ENCODE measurements at regions not wholly inside any gene's neighbourhood (a gene's known extent, or its start where the extent isn't known, plus 50 kb on each side); places are given as distances from the start of the nearest gene placed in this dataset.

- H3K27ac ChIP-seq (replicated peaks; ENCODE audit: low read length), result no peak overlapping the region
- no peak overlapping the region for H2BK120ac ChIP-seq (ENCODE audit: low read depth, low read length)
- no peak overlapping the region for H3K23ac ChIP-seq (ENCODE audit: low read depth, low read length, poor library complexity)
- H2BK12ac ChIP-seq (ENCODE audit: low read length), result no peak overlapping the region
- no peaks in the 10 kb centered on the region for H3K36me3 ChIP-seq (replicated peaks in 1 of 2; ENCODE audit: control insufficient read depth in 2 of 2, insufficient read depth in 2 of 2, low read length in 2 of 2)
- no peak overlapping the region for H2BK15ac ChIP-seq (ENCODE audit: low read length)
- H2AFZ ChIP-seq (ENCODE audit: low read length), result no peak overlapping the region
- H3K79me1 ChIP-seq (ENCODE audit: low read depth, low read length), result no peaks in the 10 kb centered on the region
- no peak for DNase-seq (ENCODE audit: low spot score)
- H3K4me3 ChIP-seq (ENCODE audit: low read length in 2 of 2), result no peak overlapping the region
- H3K4ac ChIP-seq (ENCODE audit: low read length), result no peak overlapping the region
- no peak overlapping the region for H3K18ac ChIP-seq (ENCODE audit: low read length)
- H3K4me2 ChIP-seq (ENCODE audit: insufficient read depth, low read length, poor library complexity, severe bottlenecking), result no peak overlapping the region
- no peak overlapping the region for H2BK5ac ChIP-seq (ENCODE audit: low read length)
- no peak overlapping the region for H4K91ac ChIP-seq (ENCODE audit: low read depth, low read length, poor library complexity)
- H3K9ac ChIP-seq (ENCODE audit: low read depth, low read length, poor library complexity), result no peak overlapping the region
- WGBS, 2 donors (ENCODE audit: extremely low coverage in 2 of 2, insufficient read length in 2 of 2, insufficient replicate concordance in 1 of 2), result no CpG with 5 or more reads among the region's 2 CpGs
- no peak overlapping the region for H2AK5ac ChIP-seq (ENCODE audit: low read depth, low read length)
- no peaks in the 10 kb centered on the region for H3K27me3 ChIP-seq (ENCODE audit: control insufficient read depth in 3 of 3, insufficient read depth in 3 of 3, low read depth in 1 of 3, low read length in 3 of 3)
- peaks cover 0 to 5% of the 10 kb centered on the region in 2 donors for H3K4me1 ChIP-seq (ENCODE audit: control insufficient read depth in 2 of 2, insufficient read depth in 1 of 2, low read depth in 1 of 2, low read length in 2 of 2)
- no peak overlapping the region for H4K8ac ChIP-seq (ENCODE audit: low read depth, low read length)
- H3K9me3 ChIP-seq (replicated peaks in 1 of 2; ENCODE audit: control insufficient read depth in 2 of 2, insufficient read depth in 1 of 2, low read depth in 1 of 2, low read length in 2 of 2), result no peaks in the 10 kb centered on the region
- no peak overlapping the region for H3K14ac ChIP-seq (ENCODE audit: low read length)
Observed at GRCh38 chr4:181593703-181594102, 649.5 kb upstream of the TENM3 start.

- H2BK120ac ChIP-seq (ENCODE audit: low read depth, low read length), result no peak overlapping the region
- no peak overlapping the region for H4K91ac ChIP-seq (ENCODE audit: low read depth, low read length, poor library complexity)
- no peak overlapping the region for H3K9ac ChIP-seq (ENCODE audit: low read depth, low read length, poor library complexity)
- no peak overlapping the region for H4K8ac ChIP-seq (ENCODE audit: low read depth, low read length)
- H3K18ac ChIP-seq (ENCODE audit: low read length), result no peak overlapping the region
- H3K27ac ChIP-seq (replicated peaks; ENCODE audit: low read length), result no peak overlapping the region
- H3K14ac ChIP-seq (ENCODE audit: low read length), result no peak overlapping the region
- H2AFZ ChIP-seq (ENCODE audit: low read length), result no peak overlapping the region
- no peaks in the 10 kb centered on the region for H3K27me3 ChIP-seq (ENCODE audit: control insufficient read depth in 3 of 3, insufficient read depth in 3 of 3, low read depth in 1 of 3, low read length in 3 of 3)
- no peak overlapping the region for H2BK12ac ChIP-seq (ENCODE audit: low read length)
- H3K4ac ChIP-seq (ENCODE audit: low read length), result no peak overlapping the region
- H3K4me2 ChIP-seq (ENCODE audit: insufficient read depth, low read length, poor library complexity, severe bottlenecking), result no peak overlapping the region
- peaks cover 0 to 5% of the 10 kb centered on the region in 2 donors for H3K4me1 ChIP-seq (ENCODE audit: control insufficient read depth in 2 of 2, insufficient read depth in 1 of 2, low read depth in 1 of 2, low read length in 2 of 2)
- no peak overlapping the region for H2BK15ac ChIP-seq (ENCODE audit: low read length)
- no peak overlapping the region for H3K4me3 ChIP-seq (ENCODE audit: low read length in 2 of 2)
- no peak overlapping the region for H3K23ac ChIP-seq (ENCODE audit: low read depth, low read length, poor library complexity)
- no peaks in the 10 kb centered on the region for H3K79me1 ChIP-seq (ENCODE audit: low read depth, low read length)
- no peaks in the 10 kb centered on the region for H3K9me3 ChIP-seq (replicated peaks in 1 of 2; ENCODE audit: control insufficient read depth in 2 of 2, insufficient read depth in 1 of 2, low read depth in 1 of 2, low read length in 2 of 2)
- no peak overlapping the region for H2AK5ac ChIP-seq (ENCODE audit: low read depth, low read length)
- DNase-seq (ENCODE audit: low spot score), result no peak
- H3K36me3 ChIP-seq (replicated peaks in 1 of 2; ENCODE audit: control insufficient read depth in 2 of 2, insufficient read depth in 2 of 2, low read length in 2 of 2), result no peaks in the 10 kb centered on the region
- no peak overlapping the region for H2BK5ac ChIP-seq (ENCODE audit: low read length)
Observed at GRCh38 chr4:181594188-181594587, 649.0 kb upstream of the TENM3 start.

GRCh38 chr4:181595716-181596115 is 647.5 kb upstream of the TENM3 start:
- no peak overlapping the region for H4K8ac ChIP-seq (ENCODE audit: low read depth, low read length)
- no peak overlapping the region for H3K4me2 ChIP-seq (ENCODE audit: insufficient read depth, low read length, poor library complexity, severe bottlenecking)
- H2BK15ac ChIP-seq (ENCODE audit: low read length), result no peak overlapping the region
- no CpG with 5 or more reads among the region's 5 CpGs for WGBS, 2 donors (ENCODE audit: extremely low coverage in 2 of 2, insufficient read length in 2 of 2, insufficient replicate concordance in 1 of 2)
- DNase-seq (ENCODE audit: low spot score), result no peak
- H3K36me3 ChIP-seq (replicated peaks in 1 of 2; ENCODE audit: control insufficient read depth in 2 of 2, insufficient read depth in 2 of 2, low read length in 2 of 2), result no peaks in the 10 kb centered on the region
- no peak overlapping the region for H3K4ac ChIP-seq (ENCODE audit: low read length)
- no peak overlapping the region for H3K4me3 ChIP-seq (ENCODE audit: low read length in 2 of 2)
- peaks cover 0 to 5% of the 10 kb centered on the region in 2 donors for H3K4me1 ChIP-seq (ENCODE audit: control insufficient read depth in 2 of 2, insufficient read depth in 1 of 2, low read depth in 1 of 2, low read length in 2 of 2)
- no peak overlapping the region for H3K9ac ChIP-seq (ENCODE audit: low read depth, low read length, poor library complexity)
- no peak overlapping the region for H2BK5ac ChIP-seq (ENCODE audit: low read length)
- H3K23ac ChIP-seq (ENCODE audit: low read depth, low read length, poor library complexity), result no peak overlapping the region
- no peaks in the 10 kb centered on the region for H3K79me1 ChIP-seq (ENCODE audit: low read depth, low read length)
- no peak overlapping the region for H2AK5ac ChIP-seq (ENCODE audit: low read depth, low read length)
- no peaks in the 10 kb centered on the region for H3K27me3 ChIP-seq (ENCODE audit: control insufficient read depth in 3 of 3, insufficient read depth in 3 of 3, low read depth in 1 of 3, low read length in 3 of 3)
- no peak overlapping the region for H3K27ac ChIP-seq (replicated peaks; ENCODE audit: low read length)
- H3K14ac ChIP-seq (ENCODE audit: low read length), result no peak overlapping the region
- H2BK120ac ChIP-seq (ENCODE audit: low read depth, low read length), result no peak overlapping the region
- no peak overlapping the region for H4K91ac ChIP-seq (ENCODE audit: low read depth, low read length, poor library complexity)
- H2AFZ ChIP-seq (ENCODE audit: low read length), result no peak overlapping the region
- no peaks in the 10 kb centered on the region for H3K9me3 ChIP-seq (replicated peaks in 1 of 2; ENCODE audit: control insufficient read depth in 2 of 2, insufficient read depth in 1 of 2, low read depth in 1 of 2, low read length in 2 of 2)
- no peak overlapping the region for H2BK12ac ChIP-seq (ENCODE audit: low read length)
- H3K18ac ChIP-seq (ENCODE audit: low read length), result no peak overlapping the region

GRCh38 chr4:181597766-181598165 is 645.4 kb upstream of the TENM3 start:
- Histone ChIP-seq H3K4ac (ENCODE audit: low read length) (no peak overlapping the region), H3K23ac (ENCODE audit: low read depth, low read length, poor library complexity) (no peak overlapping the region), H2BK15ac (ENCODE audit: low read length) (no peak overlapping the region), H3K18ac (ENCODE audit: low read length) (no peak overlapping the region), H3K79me1 (ENCODE audit: low read depth, low read length) (no peaks in the 10 kb centered on the region), H2BK12ac (ENCODE audit: low read length) (no peak overlapping the region), H3K4me1 (ENCODE audit: control insufficient read depth in 2 of 2, insufficient read depth in 1 of 2, low read depth in 1 of 2, low read length in 2 of 2) (peaks cover 0 to 3% of the 10 kb centered on the region in 2 donors), H3K36me3 (replicated peaks in 1 of 2; ENCODE audit: control insufficient read depth in 2 of 2, insufficient read depth in 2 of 2, low read length in 2 of 2) (no peaks in the 10 kb centered on the region), H2AK5ac (ENCODE audit: low read depth, low read length) (no peak overlapping the region), H3K9ac (ENCODE audit: low read depth, low read length, poor library complexity) (no peak overlapping the region), H2BK5ac (ENCODE audit: low read length) (no peak overlapping the region), H3K9me3 (replicated peaks in 1 of 2; ENCODE audit: control insufficient read depth in 2 of 2, insufficient read depth in 1 of 2, low read depth in 1 of 2, low read length in 2 of 2) (no peaks in the 10 kb centered on the region), H3K14ac (ENCODE audit: low read length) (no peak overlapping the region), H4K91ac (ENCODE audit: low read depth, low read length, poor library complexity) (no peak overlapping the region), H3K27me3 (ENCODE audit: control insufficient read depth in 3 of 3, insufficient read depth in 3 of 3, low read depth in 1 of 3, low read length in 3 of 3) (no peaks in the 10 kb centered on the region), H3K4me2 (ENCODE audit: insufficient read depth, low read length, poor library complexity, severe bottlenecking) (no peak overlapping the region), H3K4me3 (ENCODE audit: low read length in 2 of 2) (no peak overlapping the region), H4K8ac (ENCODE audit: low read depth, low read length) (no peak overlapping the region), H2AFZ (ENCODE audit: low read length) (no peak overlapping the region), H2BK120ac (ENCODE audit: low read depth, low read length) (no peak overlapping the region), H3K27ac (replicated peaks; ENCODE audit: low read length) (no peak overlapping the region)
- WGBS, 2 donors (ENCODE audit: extremely low coverage in 2 of 2, insufficient read length in 2 of 2, insufficient replicate concordance in 1 of 2), result no CpG with 5 or more reads among the region's 4 CpGs
- DNase-seq (ENCODE audit: low spot score), result no peak

Data from neuronal stem cell (in vitro differentiated cells).